Inferior parietal cortex (tissue), 1 donor: ENCODE measurements at regions not wholly inside any gene's neighbourhood (a gene's known extent, or its start where the extent isn't known, plus 50 kb on each side); places are given as distances from the start of the nearest gene placed in this dataset.

ENCODE experiments used
- DNase-seq: peaks from one replicate; pipeline ENCODE4 v3.0.0-alpha.2; 2016; ENCODE audit errors: extremely low spot score

DNA sequence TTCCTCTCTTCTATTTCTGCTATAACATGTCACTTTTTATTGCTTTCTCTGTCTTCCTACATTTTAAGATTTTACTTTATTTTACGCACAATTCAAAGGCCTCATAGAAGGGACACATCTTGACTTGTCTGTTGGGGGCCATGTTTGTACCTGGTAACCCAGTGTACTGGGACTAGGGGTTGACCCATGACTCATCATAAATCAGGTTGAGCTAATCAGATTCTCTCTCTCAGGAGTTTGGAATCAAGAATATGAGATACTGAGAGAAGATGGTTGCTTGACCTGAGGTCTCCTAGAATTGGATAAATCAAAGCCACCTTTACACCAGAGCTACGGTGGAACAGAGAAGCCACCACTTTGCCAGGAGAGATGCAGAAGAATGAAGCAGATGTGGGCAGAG, 153.0 kb downstream of the UXS1 start:
- no peak for DNase-seq

DNA sequence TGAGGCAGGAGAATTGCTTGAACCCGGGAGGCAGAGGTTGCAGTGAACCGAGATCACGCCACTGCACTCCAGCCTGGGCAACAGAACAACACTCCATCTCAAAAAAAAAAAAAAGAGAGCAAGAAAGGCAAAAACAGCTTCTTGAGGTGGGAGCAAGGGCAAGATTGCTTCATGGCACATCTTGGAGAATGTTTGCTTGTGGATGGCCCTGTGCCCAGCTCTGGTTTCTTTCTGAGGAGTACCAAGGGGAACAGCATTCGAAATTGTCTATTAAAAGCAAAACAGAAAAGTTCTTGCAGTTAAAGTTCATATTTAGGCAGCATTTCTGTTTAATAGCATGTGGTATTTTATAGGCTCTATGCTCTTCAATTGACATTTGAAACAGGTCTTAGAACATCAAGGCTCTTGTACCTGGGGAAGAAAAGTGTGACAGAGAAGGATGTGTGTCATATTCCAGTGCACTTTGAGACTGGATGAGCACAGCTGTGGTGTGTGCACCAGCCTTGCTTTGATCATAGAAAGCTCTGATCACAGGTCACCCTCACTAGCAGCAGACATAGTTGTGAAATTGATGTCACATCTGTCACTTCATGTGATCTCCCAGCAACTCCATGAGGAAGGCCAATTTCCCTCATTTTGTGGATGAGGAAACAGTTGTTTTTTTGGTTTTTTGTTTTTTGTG, 154.3 kb downstream of the UXS1 start:
- peak; percentile 7 for DNase-seq

DNA sequence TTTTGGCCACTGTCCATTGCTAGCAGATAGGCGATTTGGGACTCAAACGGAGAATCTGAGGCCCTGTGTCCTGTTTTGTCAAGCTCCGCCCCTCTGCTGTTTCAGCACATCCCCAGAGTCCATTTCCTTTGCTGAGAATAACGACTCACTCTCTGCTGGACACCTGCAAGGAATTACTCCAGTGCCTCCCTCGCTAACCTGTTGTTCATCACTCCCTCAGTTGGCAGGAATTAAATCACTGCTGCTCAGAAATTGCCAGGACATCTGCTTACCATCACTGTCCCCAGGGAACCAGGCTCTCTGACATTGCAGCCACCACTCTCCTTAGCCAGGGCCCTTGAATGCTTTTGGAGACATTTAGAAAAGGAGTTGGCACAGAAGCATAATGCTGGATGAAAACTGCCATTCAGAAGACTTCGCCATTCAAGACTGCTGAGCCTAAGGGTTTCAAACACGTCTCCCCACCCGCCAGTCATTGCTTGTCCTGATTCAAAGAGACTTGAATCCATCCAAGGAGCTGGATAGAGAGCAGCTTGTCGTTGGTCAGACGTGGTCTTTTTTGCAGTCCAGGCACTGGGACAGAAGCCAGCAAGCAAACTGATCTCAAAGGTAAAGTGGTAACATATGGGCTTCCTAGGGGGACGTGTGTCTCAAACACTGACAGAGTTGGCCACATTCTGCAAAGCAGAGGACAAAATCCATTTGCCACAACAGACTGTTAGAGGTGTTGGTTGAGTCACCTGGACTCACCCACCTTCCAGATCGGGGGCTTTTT, 155.3 kb downstream of the UXS1 start:
- DNase-seq: no peak

DNA sequence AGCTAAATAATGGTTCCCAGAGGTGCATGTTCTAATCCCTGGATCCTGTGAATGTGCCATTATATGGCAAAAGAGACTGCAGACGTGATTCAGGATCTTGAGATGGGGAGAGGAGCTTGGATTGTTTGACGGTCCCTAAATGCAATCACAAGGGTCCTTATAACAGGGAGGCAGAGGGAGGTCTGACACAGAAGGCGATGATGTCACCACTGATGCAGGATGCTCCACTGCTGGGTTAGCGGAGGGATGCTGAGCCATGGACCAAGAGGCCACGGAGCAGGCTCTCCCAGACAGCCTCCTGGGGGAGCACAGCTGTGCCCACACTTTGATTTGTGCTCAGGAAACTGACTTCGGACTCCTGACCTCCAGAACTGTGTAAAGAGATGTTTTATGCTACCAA, 156.2 kb downstream of the UXS1 start:
- no peak for DNase-seq

DNA sequence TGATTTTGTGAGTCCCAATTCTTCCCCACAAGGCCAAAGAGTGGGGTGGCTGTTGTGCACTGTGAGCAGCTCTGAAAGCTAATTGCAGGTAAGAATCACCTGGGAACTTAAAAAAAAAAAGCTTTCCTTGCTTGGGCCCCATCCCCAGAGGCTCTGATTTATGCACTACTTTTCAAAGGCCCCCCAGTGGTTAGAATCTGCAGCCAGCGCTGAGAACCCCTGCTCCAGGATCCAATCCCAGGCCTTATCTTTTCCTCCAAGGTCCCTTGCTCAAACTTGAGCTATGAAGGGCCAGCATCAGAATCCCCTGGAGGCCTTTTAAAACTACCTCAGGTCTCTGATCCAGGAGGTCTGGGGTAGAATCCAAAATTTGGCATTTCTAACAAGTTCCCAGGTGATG, 156.8 kb downstream of the UXS1 start:
- DNase-seq: no peak

DNA sequence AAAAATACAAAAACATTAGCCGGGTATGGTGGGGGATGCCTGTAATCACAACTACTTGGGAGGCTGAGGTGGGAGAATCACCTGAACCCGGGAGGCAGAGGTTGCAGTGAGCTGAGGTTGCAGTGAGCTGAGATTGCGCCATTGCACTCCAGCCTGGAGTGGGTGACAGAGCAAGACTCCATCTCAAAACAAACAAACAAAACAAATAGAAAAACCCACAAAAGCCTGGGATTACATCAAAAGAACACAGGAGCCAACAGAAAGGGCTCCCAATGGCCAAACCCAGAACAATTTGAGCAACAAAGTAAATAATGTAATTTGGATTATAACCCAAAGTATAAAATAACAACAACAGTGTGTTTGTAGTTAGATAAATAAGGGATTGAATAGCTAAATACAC, 159.8 kb downstream of the UXS1 start:
- DNase-seq: no peak

DNA sequence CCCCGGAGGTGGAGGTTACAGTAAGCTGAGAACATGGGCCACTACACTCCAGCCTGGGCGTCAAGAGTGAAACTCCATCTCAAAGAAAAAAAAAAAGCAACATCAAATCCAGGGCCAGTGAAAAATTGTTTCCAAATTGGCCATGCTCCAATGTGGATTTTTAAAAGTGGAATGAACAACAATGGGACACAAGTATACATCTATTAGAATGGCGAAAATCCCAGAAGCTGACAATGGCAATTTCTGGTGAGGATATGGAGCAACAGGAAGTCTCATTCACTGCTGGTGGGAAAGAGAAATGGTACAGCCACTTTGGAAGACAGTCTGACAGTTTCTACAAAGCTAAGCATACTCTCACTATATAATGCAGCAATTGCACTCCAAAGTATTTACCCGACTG, 161.4 kb downstream of the UXS1 start:
- DNase-seq: no peak

DNA sequence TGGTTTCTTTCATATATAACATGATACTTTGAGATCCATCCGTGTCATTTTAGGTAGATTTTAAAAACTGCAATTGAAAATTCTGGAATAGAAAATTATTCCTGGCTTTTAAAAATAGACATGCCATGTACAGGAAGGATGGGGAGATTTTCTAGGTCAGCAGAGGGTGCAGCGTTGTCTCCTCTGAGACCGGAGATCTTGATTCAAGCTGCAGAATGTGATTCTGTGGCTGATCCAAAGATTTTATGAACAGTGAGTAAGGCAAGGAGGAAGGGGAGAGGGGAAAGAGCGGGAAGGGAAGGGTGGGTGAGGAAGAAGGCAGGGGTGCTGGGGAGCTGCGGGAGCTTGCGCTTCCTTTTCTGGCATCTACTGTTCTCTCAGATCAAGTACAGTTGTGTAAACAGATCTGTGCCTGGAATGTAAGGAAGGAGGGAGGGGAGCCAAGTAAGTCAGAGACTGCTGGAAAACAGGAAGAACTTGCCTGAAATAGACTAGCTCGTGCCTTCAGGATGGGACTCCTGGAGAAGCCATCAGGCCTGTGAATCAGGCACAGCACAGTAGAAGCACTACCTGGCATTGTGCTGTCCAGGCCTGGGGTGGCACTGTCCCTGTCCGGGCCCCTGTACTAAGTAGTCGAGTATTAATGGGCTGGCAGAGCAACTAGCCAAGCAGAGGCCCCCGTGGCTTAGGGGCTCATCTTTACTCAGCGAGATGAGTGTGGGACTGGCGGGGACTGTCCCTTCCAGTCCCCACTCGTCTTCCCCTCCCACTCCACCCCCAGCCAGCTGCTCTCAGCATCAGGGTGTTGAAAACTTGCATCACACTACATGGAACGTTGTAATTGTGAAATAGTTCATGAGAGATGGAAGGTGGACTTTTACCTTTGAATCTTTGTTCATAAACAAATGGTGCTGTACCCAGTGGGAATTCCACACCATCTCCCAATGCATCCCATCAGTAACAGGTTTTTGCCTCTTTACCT, 163.5 kb downstream of the UXS1 start:
- peak; percentile 58 for DNase-seq

DNA sequence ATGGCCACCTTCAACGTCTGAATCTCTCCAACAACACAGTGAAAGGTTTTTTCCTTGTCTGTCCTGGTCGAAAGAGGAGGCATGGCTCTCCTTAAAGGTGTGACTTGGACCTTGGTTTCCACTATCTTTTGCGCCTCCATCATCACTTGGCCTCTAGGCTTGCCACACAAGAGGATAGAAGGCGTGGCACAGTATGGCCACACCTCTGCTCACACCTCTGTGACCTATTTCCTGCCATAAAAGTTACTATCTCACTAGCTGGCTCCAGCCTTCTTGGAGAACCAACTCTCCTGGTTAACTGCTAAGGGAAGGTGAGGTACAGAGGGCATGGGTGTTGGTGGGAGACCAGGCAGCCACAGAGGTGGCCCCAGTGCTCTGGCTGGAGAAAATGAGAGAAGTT, 165.9 kb downstream of the UXS1 start:
- DNase-seq: no peak

DNA sequence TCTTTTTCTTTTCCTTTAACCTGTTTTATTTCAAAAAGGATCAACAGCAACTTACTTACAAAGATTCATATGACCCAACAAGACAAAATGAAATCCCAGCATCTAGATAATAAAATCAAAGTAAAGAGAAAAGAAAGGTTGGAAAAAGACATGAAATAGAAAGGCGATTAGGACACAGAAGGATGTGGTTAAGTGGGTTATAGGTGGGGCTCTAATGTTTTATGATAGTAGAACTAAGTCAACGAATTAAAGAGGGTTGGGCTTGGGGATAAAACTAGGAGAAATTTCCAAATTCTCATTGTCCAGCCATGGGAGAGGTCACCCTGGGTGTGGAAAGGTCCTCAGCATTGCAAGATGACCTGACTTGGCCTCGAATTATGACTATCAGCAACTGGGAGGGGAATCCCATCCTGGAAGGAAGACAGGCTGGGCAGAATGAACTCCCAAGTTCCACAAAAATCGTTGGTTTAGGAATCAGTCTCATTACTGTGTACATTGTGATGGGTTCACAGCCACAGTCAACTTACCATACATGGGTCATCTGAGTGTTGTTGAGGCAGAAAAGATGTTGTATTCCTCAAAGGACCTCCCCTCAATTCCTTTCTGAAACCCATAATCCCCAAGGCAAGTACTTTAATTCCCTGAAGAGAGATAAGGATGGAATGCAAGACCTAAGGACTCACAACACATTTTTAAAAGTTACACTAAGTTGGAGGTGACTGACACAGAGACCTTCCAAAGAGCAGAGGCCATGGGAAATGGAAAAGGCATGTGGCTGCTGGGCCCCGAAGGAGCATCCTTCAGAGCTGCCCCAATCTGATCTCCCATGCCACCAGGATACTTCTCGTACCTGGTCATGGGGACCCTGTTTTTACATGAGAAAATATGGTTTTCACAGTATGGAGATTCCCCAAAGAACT, 167.6 kb downstream of the UXS1 start:
- DNase-seq: no peak

DNA sequence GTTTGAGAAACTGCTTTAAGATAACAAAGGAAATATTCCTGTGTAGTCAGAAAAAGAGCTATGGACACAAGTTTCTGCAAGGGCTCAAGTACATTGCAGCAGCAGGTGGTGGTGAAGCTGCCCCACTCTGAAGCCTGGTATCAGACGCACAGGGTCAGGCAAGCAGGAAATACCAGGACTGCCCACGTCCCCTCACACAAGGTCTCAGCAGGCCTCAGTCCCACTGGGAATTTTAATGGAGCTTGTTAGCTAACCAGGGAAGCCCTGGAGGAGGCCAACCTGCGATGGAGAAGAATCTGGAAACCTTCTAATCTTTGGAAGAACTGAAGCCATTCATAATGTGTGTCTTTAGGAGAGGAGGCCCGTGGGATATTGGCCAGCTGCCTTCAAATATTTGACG, 168.3 kb downstream of the UXS1 start:
- DNase-seq: no peak

DNA sequence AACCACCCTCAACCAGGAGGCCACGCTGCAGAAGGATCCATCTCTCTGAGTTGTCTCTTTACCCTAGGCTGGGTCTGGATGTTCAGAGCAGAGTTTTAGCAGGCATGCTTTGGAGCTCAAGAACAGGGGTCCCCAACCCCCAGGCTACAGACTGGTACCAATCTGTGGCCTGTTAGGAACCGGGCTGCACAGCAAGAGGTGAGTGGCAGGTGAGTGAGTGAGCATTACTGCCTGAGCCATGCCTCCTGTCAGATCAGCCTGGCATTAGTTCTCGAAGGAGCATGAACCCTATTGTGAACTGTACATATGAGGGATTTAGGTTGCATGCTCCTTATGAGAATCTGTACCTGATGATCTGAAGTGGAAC, 172.5 kb downstream of the UXS1 start:
- no peak for DNase-seq

DNA sequence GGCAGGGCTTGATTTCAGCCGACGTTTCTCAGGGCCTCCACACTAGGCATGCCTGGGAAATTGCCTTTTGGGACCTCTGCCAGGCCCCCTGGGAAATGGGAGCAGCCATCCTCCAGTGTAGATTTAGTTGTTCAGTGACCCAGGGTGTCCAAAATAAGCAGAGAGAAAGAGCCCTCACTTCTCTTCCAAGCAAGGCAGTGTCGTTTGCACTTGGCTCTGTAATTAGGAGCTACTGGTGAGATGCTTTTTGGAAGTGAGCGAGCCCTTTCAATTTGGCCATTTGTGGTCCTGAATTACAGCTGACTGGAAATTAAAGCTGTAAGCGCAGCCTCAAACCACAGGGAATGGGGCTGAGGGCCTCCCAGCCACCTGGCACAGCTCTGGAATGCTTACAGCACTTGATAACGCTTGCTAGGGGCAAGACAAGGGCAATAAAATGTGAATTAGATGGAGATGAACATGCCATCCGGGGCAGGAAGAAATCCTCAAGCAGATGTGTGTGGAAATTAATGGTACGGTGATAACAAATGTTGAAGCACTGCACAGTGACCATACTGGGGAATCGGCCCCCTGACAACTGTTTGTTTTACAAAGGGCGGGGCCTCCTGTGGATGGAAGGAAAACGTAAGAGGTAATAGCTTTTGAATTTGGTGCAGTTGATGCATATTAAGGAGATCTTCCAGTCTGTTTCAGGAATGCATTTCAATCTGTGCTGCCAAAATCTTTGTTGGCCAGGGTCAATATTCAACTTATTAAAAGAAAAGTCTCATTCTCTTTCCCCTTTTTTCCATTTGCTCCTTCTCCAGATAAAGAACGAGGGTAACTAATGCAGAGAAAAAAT, 173.1 kb downstream of the UXS1 start:
- no peak for DNase-seq

DNA sequence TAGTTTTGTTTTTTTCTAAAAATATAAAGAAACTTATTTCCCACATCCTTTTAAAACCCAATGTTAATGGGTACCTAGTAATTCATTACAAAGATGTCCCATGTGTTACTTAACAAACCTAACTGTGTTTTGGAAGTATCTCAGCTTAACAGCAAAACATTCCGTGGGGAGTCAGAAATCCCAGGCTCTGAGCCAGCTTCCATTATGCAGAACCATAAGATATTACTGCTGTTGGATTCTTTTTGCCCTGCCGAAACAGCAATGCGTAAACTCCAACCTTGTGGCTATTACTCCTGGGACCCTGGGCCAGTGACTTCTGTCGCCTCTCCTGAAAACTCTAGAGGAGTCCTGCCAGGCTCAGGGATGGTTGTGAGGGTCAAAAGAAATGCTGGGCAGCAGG, 174.1 kb downstream of the UXS1 start:
- DNase-seq: no peak

DNA sequence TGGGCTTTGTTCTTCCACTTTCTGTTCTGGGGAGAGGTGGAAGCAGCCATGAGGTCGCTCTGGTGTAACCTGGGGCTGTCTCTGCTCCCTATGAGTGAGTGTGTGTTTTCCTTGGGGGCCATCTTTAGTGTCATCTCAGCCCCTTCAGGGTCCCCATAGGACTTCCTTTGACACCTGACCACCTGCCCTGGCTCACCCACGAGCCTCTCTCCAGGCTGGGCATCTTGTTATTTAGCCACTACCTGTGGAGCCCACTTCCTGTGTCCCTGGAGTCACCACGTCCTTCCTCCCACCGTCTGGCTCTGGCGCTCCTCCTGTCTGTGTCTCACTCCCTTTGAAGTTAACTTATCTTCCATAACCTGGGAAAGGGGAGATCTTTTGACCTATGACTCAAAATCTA, 176.0 kb downstream of the UXS1 start:
- DNase-seq: no peak

DNA sequence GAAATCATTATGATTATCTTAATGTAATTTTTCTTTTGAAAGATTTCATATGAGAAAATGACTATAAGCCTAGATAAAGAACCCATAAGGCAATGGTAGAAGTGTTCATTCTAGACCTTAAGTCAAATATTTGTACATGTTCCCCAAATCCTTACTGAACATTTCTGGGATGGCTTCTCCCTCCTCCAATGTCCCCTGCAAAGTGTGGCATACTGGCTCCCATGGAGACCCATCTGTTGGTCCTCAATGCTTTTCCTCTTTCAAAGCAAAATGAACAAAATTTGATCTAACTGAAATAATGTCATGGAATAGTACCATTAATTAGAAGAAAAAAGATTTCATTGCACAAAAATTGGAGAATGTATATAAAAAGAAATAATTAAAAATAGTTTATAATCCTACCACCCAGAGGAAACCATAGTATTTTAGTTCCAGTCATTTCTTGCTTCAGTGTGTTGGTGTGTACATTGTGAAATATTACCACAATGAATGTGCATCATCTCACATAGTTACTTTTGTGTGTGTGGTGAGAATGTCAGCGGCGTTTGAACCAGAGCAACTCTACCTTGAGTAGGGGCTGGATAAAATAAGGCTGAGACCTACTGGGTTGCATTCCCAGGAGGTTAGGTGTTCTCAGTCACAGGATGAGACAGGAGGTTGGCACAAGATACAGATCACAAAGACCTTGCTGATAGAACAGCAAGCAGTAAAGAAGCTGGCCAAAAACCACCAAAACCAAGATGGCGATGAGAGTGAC, 181.3 kb downstream of the UXS1 start:
- no peak for DNase-seq

DNA sequence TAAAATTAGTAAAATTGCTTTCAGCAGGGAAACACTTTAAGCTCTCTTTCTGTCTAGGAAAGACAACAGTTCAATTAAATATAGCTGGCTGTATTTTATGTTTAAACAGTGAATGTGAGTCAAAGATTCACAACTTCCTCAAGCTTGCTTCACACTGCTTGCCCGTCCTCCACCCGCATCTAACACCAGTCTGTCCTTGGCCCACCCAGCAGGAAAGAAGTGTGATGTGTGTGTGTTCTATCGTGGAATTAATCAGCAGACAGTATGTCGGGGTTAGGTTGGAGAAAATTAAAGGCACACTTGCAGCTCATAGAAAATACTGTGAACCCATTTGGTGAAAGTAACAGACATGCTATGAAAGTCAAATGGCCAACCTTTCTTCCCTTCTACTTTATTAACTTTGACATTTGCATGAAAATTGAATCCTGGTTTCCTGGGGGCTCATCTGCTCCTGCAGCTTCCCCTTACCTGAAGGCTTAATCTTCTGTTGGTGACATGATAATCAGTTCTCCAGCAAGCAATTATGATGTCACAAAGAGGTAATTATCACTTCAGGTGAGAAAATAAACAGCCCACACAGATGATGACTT, 182.0 kb downstream of the UXS1 start:
- no peak for DNase-seq

DNA sequence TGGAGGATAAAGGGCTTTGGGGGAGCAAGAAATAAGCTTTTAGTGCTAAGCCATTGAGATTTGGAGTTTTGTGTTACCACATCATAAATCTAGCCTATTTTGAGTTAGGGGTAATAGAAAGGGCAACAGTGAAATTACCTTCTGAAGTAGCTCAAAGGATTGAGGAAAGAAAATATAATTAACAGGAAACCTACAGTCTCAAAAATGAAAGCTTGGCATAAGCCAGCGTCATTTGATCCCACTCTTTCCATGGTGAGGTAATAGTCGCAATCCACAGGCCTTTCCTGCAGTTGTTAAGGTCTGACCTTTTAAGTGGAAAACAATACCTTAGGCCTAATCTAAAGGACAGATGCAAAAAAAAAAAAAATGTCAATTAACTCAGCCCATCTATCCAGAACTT, 182.7 kb downstream of the UXS1 start:
- DNase-seq: no peak

DNA sequence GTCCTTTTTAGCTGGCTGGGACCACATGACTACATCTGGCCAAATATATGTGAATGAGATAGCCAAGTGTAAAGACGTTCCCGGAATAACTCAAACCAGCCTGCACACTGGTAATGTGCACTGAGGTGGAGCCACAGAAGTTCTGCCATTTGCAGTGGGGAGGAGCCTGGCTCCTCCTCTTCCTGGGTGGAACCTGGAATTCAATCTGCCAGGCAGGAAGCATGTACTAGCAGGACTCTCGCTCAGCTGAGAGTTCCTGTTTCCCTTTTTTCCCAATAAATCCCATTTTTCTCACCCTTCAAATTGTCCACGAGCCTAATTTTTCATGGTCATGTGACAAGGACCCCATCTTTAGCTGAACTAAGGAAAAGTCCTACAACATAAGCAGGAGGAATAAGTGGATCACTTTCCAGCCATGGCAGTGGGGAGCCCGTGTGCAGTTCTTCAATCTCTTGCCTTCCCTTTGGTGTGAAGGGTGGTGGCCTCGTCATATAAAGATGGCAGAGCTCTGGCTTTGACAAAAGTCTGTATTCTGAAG, 183.2 kb downstream of the UXS1 start:
- DNase-seq: no peak
